ENCODE measurements at regions not wholly inside any gene's neighbourhood (a gene's known extent, or its start where the extent isn't known, plus 50 kb on each side); places are given as distances from the start of the nearest gene placed in this dataset.

GRCh38 chr11:11140510-11140909, 212.5 kb downstream of the CSNK2A3 start:
- Histone ChIP-seq H3K36me3 (ENCODE audit: insufficient read depth, low read length) (no peaks in the 10 kb centered on the region), H3K4me1 (ENCODE audit: control insufficient read depth, insufficient read depth, low read length, unreplicated experiment) (no peaks in the 10 kb centered on the region), H3K79me2 (ENCODE audit: control insufficient read depth, insufficient read depth, low read length, unreplicated experiment) (no peaks in the 10 kb centered on the region)

DNA sequence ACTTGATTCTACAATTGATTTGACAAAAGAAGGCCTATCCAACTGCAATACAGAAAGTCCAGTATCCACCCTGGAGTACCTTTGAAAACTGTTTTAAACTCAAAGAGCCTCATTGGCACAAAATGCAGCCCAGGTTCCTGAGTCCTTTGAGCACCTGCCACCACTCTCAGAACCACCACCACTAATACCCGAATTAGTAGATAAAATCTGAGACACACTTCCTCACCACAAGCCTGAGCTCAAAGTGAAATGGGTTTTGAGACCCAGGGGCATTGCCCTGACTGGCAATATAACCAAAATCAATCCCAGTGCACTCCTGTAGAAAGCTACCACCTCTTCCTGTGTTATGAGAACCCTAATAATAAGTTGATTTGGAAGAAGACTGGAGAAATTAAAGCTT, 215.7 kb downstream of the CSNK2A3 start:
- H3K36me3 ChIP-seq (ENCODE audit: insufficient read depth, low read length) = no peaks in the 10 kb centered on the region
- H3K4me1 ChIP-seq (ENCODE audit: control insufficient read depth, insufficient read depth, low read length, unreplicated experiment) = no peaks in the 10 kb centered on the region
- H3K4me3 ChIP-seq (ENCODE audit: low read depth, low read length) = no peak overlapping the region
- no peaks in the 10 kb centered on the region for H3K79me2 ChIP-seq (ENCODE audit: control insufficient read depth, insufficient read depth, low read length, unreplicated experiment)
- H2AFZ ChIP-seq (ENCODE audit: low read length, unreplicated experiment) = no peak overlapping the region
- peaks cover 19% of the 10 kb centered on the region for H3K27me3 ChIP-seq (ENCODE audit: insufficient read depth, low read length)
- H3K27ac ChIP-seq (ENCODE audit: low read depth, low read length) = no peak overlapping the region

More at GRCh38 chr11:11140510-11140909, 212.5 kb downstream of the CSNK2A3 start:
- no peak overlapping the region for H3K27ac ChIP-seq (ENCODE audit: low read depth, low read length)
- no peaks in the 10 kb centered on the region; the same call in 1 of the 2 replicates for H3K27me3 ChIP-seq (ENCODE audit: insufficient read depth, low read length)
- no peak overlapping the region for H2AFZ ChIP-seq (ENCODE audit: low read length, unreplicated experiment)
- no peak overlapping the region for H3K4me3 ChIP-seq (ENCODE audit: low read depth, low read length)

DNA sequence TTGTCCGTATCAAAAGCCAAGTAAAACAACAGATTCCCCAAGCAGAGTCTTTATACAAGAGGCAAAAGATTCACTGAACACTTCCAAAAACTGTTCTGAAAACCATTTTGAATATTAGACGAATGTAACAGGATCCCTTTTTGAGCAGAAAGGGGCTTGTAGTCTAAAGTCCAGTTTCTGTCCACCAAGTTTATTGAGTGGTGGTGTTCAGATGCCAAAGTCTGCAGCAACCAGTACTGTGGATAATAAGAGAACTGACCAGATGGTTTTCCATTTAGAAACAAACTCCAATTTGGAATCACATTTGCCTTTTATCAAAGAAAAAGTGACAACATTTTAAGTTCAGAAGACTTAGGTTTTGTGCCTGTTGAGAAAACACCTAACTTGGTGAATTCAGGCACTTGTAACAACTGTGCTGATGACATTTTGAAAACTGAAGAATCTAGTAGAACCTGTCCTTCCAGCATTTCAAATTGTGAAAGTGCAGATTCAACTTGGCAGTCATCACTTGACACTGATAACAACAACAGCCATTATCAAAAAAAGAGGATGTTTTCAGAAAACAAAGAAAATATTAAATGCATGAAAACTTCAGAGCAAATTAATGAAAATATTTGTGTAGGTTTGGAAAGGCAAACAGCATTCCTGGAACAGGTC, 217.1 kb downstream of the CSNK2A3 start:
- no peak overlapping the region for H3K4me3 ChIP-seq (ENCODE audit: low read depth, low read length)
- H3K4me1 ChIP-seq (ENCODE audit: control insufficient read depth, insufficient read depth, low read length, unreplicated experiment) = no peaks in the 10 kb centered on the region
- H3K27ac ChIP-seq (ENCODE audit: low read depth, low read length) = no peak overlapping the region
- no peak overlapping the region for H2AFZ ChIP-seq (ENCODE audit: low read length, unreplicated experiment)
- peaks cover 23% of the 10 kb centered on the region for H3K27me3 ChIP-seq (ENCODE audit: insufficient read depth, low read length)
- no peaks in the 10 kb centered on the region for H3K36me3 ChIP-seq (ENCODE audit: insufficient read depth, low read length)
- H3K79me2 ChIP-seq (ENCODE audit: control insufficient read depth, insufficient read depth, low read length, unreplicated experiment) = no peaks in the 10 kb centered on the region

DNA sequence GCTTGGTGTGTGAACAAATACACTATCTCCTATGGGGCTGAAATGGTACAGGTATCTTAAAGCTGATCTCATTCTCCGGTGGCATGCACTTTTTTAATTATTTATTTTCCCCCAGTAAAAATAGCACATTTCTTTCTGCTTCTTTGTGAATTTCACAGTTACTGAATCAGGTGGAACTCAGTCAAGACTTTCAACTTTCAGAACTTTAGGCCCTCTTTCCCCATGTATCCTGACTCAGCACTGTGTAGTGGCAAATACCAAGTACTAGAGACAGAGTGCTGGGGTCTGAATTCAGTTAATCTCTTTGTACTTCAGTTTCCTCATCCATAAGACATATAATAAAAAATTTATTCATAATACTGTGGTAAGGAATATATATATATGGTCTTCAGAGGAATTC, 223.9 kb downstream of the CSNK2A3 start:
- Histone ChIP-seq H3K4me3 (ENCODE audit: low read depth, low read length) (no peak overlapping the region), H3K79me2 (ENCODE audit: control insufficient read depth, insufficient read depth, low read length, unreplicated experiment) (no peaks in the 10 kb centered on the region), H2AFZ (ENCODE audit: low read length, unreplicated experiment) (no peak overlapping the region), H3K27me3 (ENCODE audit: insufficient read depth, low read length) (peaks cover 69% of the 10 kb centered on the region), H3K36me3 (ENCODE audit: insufficient read depth, low read length) (no peaks in the 10 kb centered on the region), H3K4me1 (ENCODE audit: control insufficient read depth, insufficient read depth, low read length, unreplicated experiment) (no peaks in the 10 kb centered on the region), H3K27ac (ENCODE audit: low read depth, low read length) (no peak overlapping the region)

GRCh38 chr11:11125618-11126017, 227.4 kb downstream of the CSNK2A3 start:
- H3K4me3 ChIP-seq (ENCODE audit: low read depth, low read length) = no peak overlapping the region
- no peak overlapping the region for H2AFZ ChIP-seq (ENCODE audit: low read length, unreplicated experiment)
- peaks cover 57% of the 10 kb centered on the region for H3K27me3 ChIP-seq (ENCODE audit: insufficient read depth, low read length)
- H3K4me1 ChIP-seq (ENCODE audit: control insufficient read depth, insufficient read depth, low read length, unreplicated experiment) = no peaks in the 10 kb centered on the region
- H3K36me3 ChIP-seq (ENCODE audit: insufficient read depth, low read length) = no peaks in the 10 kb centered on the region
- H3K79me2 ChIP-seq (ENCODE audit: control insufficient read depth, insufficient read depth, low read length, unreplicated experiment) = no peaks in the 10 kb centered on the region
- H3K27ac ChIP-seq (ENCODE audit: low read depth, low read length) = no peak overlapping the region

DNA sequence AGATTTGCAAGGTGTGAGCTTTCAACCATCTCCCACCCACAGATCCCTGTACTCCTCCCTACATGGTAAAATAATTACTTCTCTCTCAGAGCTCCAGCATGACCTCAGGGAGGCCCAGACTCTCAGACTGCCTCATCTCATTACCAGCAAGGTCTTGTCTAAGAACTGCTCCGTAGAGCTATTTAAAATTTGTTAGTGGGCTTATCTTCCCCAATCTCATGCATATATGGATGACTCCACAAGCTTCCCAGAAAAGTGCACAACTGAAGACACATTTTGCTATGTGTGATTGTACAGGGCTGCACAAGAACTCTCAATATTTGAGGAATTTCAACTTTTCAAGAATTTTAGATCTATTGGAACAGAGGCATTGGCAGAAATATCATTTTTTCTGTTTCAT, 230.3 kb downstream of the CSNK2A3 start:
- H3K27ac ChIP-seq (ENCODE audit: low read depth, low read length) = no peak overlapping the region
- H3K36me3 ChIP-seq (ENCODE audit: insufficient read depth, low read length) = no peaks in the 10 kb centered on the region
- peaks cover 48% of the 10 kb centered on the region for H3K27me3 ChIP-seq (ENCODE audit: insufficient read depth, low read length)
- no peak overlapping the region for H2AFZ ChIP-seq (ENCODE audit: low read length, unreplicated experiment)
- H3K4me3 ChIP-seq (ENCODE audit: low read depth, low read length) = no peak overlapping the region
- no peaks in the 10 kb centered on the region for H3K4me1 ChIP-seq (ENCODE audit: control insufficient read depth, insufficient read depth, low read length, unreplicated experiment)
- H3K79me2 ChIP-seq (ENCODE audit: control insufficient read depth, insufficient read depth, low read length, unreplicated experiment) = no peaks in the 10 kb centered on the region

GRCh38 chr11:11119917-11120316, 233.1 kb downstream of the CSNK2A3 start:
- Histone ChIP-seq H3K27me3 (ENCODE audit: insufficient read depth, low read length) (peaks cover 55% of the 10 kb centered on the region), H3K79me2 (ENCODE audit: control insufficient read depth, insufficient read depth, low read length, unreplicated experiment) (no peaks in the 10 kb centered on the region), H3K36me3 (ENCODE audit: insufficient read depth, low read length) (no peaks in the 10 kb centered on the region), H3K27ac (ENCODE audit: low read depth, low read length) (no peak overlapping the region), H3K4me1 (ENCODE audit: control insufficient read depth, insufficient read depth, low read length, unreplicated experiment) (no peaks in the 10 kb centered on the region), H3K4me3 (ENCODE audit: low read depth, low read length) (no peak overlapping the region), H2AFZ (ENCODE audit: low read length, unreplicated experiment) (no peak overlapping the region)

- no peak overlapping the region for H2AFZ ChIP-seq (ENCODE audit: low read length, unreplicated experiment)
These were observed 235.3 kb downstream of the CSNK2A3 start for GRCh38 chr11:11117730-11118129.

GRCh38 chr11:11115475-11115874, 237.6 kb downstream of the CSNK2A3 start:
- Histone ChIP-seq H3K27ac (ENCODE audit: low read depth, low read length) (no peak overlapping the region), H3K27me3 (ENCODE audit: insufficient read depth, low read length) (peaks cover 60% of the 10 kb centered on the region), H3K79me2 (ENCODE audit: control insufficient read depth, insufficient read depth, low read length, unreplicated experiment) (no peaks in the 10 kb centered on the region), H3K4me1 (ENCODE audit: control insufficient read depth, insufficient read depth, low read length, unreplicated experiment) (no peaks in the 10 kb centered on the region), H3K4me3 (ENCODE audit: low read depth, low read length) (no peak overlapping the region), H3K36me3 (ENCODE audit: insufficient read depth, low read length) (no peaks in the 10 kb centered on the region), H2AFZ (ENCODE audit: low read length, unreplicated experiment) (no peak overlapping the region)

More at GRCh38 chr11:11117730-11118129, 235.3 kb downstream of the CSNK2A3 start:
- H3K27me3 ChIP-seq (ENCODE audit: insufficient read depth, low read length) = peaks cover 55% of the 10 kb centered on the region
- H3K4me3 ChIP-seq (ENCODE audit: low read depth, low read length) = no peak overlapping the region
- no peaks in the 10 kb centered on the region for H3K36me3 ChIP-seq (ENCODE audit: insufficient read depth, low read length)
- H3K79me2 ChIP-seq (ENCODE audit: control insufficient read depth, insufficient read depth, low read length, unreplicated experiment) = no peaks in the 10 kb centered on the region
- H3K27ac ChIP-seq (ENCODE audit: low read depth, low read length) = no peak overlapping the region
- no peaks in the 10 kb centered on the region for H3K4me1 ChIP-seq (ENCODE audit: control insufficient read depth, insufficient read depth, low read length, unreplicated experiment)

DNA sequence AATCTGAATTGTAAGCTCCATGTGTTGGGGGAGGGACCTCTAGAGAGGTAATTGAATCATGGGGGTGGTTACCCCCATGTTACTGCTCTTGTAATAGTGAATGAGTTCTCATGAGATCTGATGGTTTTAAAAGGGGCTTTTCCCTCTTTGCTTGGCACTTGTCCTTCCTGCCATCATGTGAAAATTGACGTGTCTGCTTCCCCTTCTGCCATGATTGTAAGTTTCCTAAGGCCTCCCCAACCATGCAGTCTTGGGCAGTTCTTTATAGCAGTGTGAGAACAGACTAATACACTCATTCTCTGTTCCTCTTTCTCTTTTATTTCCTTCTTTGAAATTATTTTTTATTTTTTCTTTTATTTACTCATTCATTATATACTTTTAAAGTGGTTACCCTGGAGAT, 239.4 kb downstream of the CSNK2A3 start:
- H3K27me3 ChIP-seq (ENCODE audit: insufficient read depth, low read length) = peaks cover 62% of the 10 kb centered on the region
- no peaks in the 10 kb centered on the region for H3K36me3 ChIP-seq (ENCODE audit: insufficient read depth, low read length)
- H3K4me1 ChIP-seq (ENCODE audit: control insufficient read depth, insufficient read depth, low read length, unreplicated experiment) = no peaks in the 10 kb centered on the region
- no peak overlapping the region for H3K4me3 ChIP-seq (ENCODE audit: low read depth, low read length)
- H3K79me2 ChIP-seq (ENCODE audit: control insufficient read depth, insufficient read depth, low read length, unreplicated experiment) = no peaks in the 10 kb centered on the region
- no peak overlapping the region for H3K27ac ChIP-seq (ENCODE audit: low read depth, low read length)
- H2AFZ ChIP-seq (ENCODE audit: low read length, unreplicated experiment) = no peak overlapping the region

DNA sequence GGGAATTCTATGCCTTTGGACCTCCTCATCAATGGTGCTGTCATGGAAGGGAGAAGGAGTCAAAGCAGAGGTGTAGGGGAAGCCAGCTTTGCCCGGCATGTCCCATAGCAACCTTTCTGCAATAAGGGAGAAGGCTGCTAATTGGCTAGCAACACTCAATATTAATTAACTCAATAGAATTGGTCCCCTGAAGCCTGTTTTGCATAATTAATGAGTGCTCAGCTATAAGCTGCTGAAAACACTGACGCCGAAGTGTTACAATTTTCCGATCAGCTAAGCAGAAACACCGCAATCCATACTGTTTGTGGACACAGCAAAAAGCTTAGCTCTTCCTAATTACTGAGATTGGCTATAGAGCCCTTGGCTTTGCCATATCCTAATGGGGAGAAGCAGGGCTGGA, 245.0 kb downstream of the CSNK2A3 start:
- Histone ChIP-seq H3K79me2 (ENCODE audit: control insufficient read depth, insufficient read depth, low read length, unreplicated experiment) (no peaks in the 10 kb centered on the region), H3K4me3 (ENCODE audit: low read depth, low read length) (no peak overlapping the region), H3K36me3 (ENCODE audit: insufficient read depth, low read length) (no peaks in the 10 kb centered on the region), H3K4me1 (ENCODE audit: control insufficient read depth, insufficient read depth, low read length, unreplicated experiment) (no peaks in the 10 kb centered on the region), H3K27ac (ENCODE audit: low read depth, low read length) (no peak overlapping the region), H3K27me3 (ENCODE audit: insufficient read depth, low read length) (peaks cover 83% of the 10 kb centered on the region), H2AFZ (ENCODE audit: low read length, unreplicated experiment) (no peak overlapping the region)

Measured in ACC112 (cell line).